ENCODE measurements at regions not wholly inside any gene's neighbourhood (a gene's known extent, or its start where the extent isn't known, plus 50 kb on each side); places are given as distances from the start of the nearest gene placed in this dataset.

GRCh38 chr9:108197008-108197365 is 658.8 kb downstream of the ACTL7B start:
- no peaks in the 10 kb centered on the region for H3K9me2 ChIP-seq (ENCODE audit: insufficient read depth)
- DNase-seq (ENCODE audit: low read depth, low spot score) (no peak), ATAC-seq (no peak)
- no peak overlapping the region for H3K4me3 ChIP-seq (replicated peaks in 1 of 2; ENCODE audit: low read depth in 1 of 2, low read length in 2 of 2)
- H3K36me3 ChIP-seq (ENCODE audit: control insufficient read depth in 1 of 2, insufficient read depth in 2 of 2, low read length in 2 of 2) = no peaks in the 10 kb centered on the region
- TF ChIP-seq ELF1 (IDR thresholded peaks at IDR 0.05; ENCODE audit: borderline replicate concordance, low read depth) (no peak), REST (IDR thresholded peaks at IDR 0.05; ENCODE audit: low read depth) (no peak), RAD21 (IDR thresholded peaks at IDR 0.05; ENCODE audit: low read depth) (no peak), SRF (IDR thresholded peaks at IDR 0.05; ENCODE audit: low read depth) (no peak), SP1 (IDR thresholded peaks at IDR 0.05; ENCODE audit: low read depth) (no peak), POLR2A (IDR thresholded peaks at IDR 0.05; ENCODE audit: borderline replicate concordance, extremely low read depth, insufficient read depth, insufficient read length) (no peak), POLR2AphosphoS5 (IDR thresholded peaks at IDR 0.05; ENCODE audit: low read depth, low read length) (no peak), SIN3A (IDR thresholded peaks at IDR 0.05; ENCODE audit: low read depth) (no peak), ZNF274 (IDR thresholded peaks at IDR 0.05; ENCODE audit: low read depth, low read length) (no peak), YY1 (IDR thresholded peaks at IDR 0.05; ENCODE audit: extremely low read depth, insufficient replicate concordance, low read depth, low read length) (no peak), FOSL1 (IDR thresholded peaks at IDR 0.05; ENCODE audit: low read depth) (no peak), ZBTB33 (IDR thresholded peaks at IDR 0.05; ENCODE audit: extremely low read depth, insufficient replicate concordance, low read length) (no peak), ATF3 (IDR thresholded peaks at IDR 0.05) (no peak), EGR1 (IDR thresholded peaks at IDR 0.05; ENCODE audit: low read depth) (no peak)
- BruUV-seq (replicated peaks) = no TSS peak
- H2AFZ ChIP-seq (ENCODE audit: low read depth, low read length, poor library complexity, severe bottlenecking) = no peak overlapping the region
- intact Hi-C loops (cut with micrococcal nuclease) = no loop called here
- no peaks in the 10 kb centered on the region for H3K27me3 ChIP-seq (ENCODE audit: insufficient read depth, low read length)
- H3K9me3 ChIP-seq (ENCODE audit: control insufficient read depth in 1 of 2, insufficient read depth in 1 of 2, low read depth in 1 of 2, low read length in 2 of 2) = no peaks in the 10 kb centered on the region
- ChIA-PET POLR2A (no interaction called here), CTCF (no interaction called here), RAD21 (ENCODE audit: low non-redundant PET in 1 of 2, low total read pairs in 2 of 2, uncharacterized antibody in 2 of 2, unreplicated experiment in 2 of 2) (no interaction called here)
- H3K9ac ChIP-seq (ENCODE audit: low read length) = no peak overlapping the region
- no peak overlapping the region for H3K4me2 ChIP-seq (ENCODE audit: low read length)
- H3K4me1 ChIP-seq (ENCODE audit: control insufficient read depth in 1 of 2, insufficient read depth in 2 of 2, low read length in 2 of 2) = no peaks in the 10 kb centered on the region
- no peak overlapping the region for H3K27ac ChIP-seq (ENCODE audit: low read depth, low read length)
- no peaks in the 10 kb centered on the region for H3K79me2 ChIP-seq (ENCODE audit: insufficient read depth, low read length)
- H4K20me1 ChIP-seq (ENCODE audit: insufficient read depth) = no peaks in the 10 kb centered on the region

Data from HCT116 (cell line).